ENCODE measurements at regions not wholly inside any gene's neighbourhood (a gene's known extent, or its start where the extent isn't known, plus 50 kb on each side); places are given as distances from the start of the nearest gene placed in this dataset.

GRCh38 chr5:39869396-39869795 lies 444.6 kb upstream of the DAB2 start:
- DNase-seq: no peak

DNA sequence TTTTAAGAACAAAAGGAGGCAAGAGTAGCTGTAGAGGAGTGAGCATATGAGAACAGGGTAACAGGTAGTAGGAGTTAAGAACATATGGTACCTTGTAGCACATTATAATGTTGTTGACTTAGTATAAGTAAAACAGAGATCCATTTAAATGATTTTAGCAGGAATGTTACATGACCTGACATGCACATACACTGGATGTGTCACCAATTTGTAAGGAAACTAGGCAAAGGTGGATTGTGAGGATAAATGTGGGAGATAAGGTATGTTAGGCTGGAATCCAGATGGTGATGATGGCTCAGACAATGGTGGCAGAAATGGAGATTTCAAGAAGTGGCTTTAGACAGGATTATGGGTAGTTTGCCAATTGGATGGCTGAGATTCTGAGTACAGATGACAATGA lies 443.1 kb upstream of the DAB2 start:
- no peak for DNase-seq

DNA sequence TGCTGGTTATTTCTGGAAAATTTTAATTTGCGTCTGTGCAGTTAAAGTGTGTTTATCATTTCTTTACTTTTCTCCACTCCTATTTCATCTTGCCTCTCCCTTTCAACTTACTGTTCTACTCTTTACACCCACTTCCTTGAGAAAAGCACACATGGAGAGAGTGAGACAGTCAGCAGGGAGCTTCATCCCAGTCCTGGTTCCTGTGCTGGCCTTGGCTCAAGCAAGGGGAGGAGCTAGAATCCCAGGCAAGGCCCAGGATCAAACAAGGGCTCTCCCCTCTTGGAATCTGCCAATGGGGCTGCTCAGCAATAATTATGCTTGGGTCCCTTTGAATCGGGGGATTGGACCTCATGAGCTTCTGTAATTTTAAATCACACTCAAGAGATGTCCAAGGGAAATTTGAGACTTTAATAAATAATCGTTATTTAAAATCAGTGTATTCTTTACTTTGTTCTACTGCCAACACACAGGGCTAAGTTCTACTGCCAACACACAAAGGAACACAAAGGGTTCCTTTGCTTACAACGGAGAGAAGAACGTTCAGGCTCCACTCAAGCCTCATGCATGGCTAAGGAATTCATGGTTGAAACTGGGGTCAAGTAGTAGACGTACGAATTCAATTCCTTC lies 439.3 kb upstream of the DAB2 start:
- DNase-seq: no peak

DNA sequence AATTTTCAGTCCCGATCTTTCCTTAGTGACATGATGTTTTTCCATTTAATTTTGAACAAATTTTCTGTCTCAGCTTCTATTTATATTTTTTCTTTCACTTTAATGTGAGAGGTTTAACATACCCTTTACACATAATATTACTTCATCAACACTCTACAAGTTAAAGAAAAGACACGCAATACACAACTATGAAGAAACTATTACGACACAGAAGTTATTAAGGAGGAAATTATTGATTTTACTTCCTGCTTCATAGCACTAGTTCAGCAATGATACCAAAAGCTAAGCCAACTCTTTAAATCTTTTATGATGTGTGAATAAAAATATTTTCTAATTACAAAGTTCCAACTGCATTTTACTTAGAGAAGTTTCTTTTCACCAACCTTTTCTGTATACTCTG lies 432.3 kb upstream of the DAB2 start:
- DNase-seq: no peak

GRCh38 chr5:39854771-39855410 lies 430.1 kb upstream of the DAB2 start:
- no peak for DNase-seq

DNA sequence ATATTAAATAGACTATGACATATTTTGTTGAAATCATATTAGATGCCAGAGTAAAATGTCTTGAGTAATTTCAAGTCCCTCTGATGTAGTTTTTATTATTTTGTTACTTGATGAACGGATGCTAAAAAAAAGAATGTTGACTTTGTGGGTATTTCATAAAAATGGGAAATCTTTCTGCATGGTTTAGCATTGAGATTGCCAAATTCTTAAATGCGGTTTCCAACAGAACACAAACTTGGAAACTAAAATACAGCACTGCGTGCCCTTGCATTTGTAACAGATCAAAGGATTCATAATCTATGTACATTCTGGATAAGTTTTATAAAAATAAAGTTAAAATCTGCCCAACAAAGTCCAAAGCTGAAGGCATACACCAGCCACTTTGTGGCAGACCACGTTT lies 425.5 kb upstream of the DAB2 start:
- DNase-seq: no peak

DNA sequence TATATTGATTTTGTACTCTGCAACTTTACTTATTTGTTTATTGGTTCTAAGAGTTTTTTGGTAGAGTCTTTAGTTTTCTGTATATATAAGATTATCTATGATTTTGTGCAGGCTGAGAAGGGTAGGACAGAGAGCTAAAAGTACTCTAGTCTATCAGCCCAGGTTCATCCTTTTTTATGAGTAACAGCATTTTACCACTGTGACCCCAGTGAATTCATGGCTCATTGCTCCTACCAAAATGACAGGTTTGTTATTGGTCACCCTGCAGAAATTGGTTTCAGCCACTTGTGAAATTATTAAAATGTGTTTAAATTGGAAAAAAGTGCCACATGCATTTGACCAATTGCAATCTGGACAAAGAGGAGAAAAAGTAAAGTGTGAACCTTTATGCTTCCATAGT lies 421.4 kb upstream of the DAB2 start:
- DNase-seq: no peak

DNA sequence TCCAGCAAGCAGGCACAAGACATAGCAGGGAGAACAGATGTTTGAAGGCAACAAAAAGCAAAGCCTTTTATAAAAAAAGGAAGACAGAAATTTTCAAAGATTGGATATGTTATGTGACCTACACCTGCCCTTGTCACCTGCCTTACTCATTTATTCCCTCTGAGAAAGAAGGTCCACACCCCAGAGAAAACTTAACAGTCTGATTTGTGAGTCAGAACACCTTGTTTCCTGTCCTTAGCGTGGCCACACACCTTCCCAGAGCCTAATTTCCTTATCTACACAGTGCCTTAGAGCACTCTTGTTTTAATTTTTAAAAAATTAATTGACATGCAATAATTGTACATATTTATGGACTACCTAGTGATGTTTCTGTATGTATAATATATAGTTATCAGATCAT lies 419.0 kb upstream of the DAB2 start:
- DNase-seq: no peak

DNA sequence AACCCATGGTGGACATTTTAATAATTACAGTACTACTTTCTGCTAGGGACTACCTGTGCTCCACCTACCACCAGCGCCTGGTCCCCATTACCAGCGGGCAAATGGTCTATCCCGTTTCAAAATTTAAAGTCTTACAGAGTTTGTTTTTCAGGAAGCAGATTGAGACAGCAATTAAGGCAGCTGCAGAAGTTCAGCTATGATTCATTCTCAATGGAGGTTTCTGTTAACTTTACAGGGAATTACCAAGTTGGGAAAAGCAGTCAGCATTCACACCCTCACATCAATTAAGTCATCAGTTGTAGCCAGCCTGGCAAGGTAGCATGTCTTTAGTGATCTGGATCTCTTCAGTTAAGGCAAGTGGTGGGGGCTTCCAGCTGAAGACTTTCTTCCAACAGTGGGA lies 410.6 kb upstream of the DAB2 start:
- DNase-seq: no peak

GRCh38 chr5:39829441-39829840 lies 404.7 kb upstream of the DAB2 start:
- no peak for DNase-seq

GRCh38 chr5:39826051-39826450 lies 401.3 kb upstream of the DAB2 start:
- no peak for DNase-seq

DNA sequence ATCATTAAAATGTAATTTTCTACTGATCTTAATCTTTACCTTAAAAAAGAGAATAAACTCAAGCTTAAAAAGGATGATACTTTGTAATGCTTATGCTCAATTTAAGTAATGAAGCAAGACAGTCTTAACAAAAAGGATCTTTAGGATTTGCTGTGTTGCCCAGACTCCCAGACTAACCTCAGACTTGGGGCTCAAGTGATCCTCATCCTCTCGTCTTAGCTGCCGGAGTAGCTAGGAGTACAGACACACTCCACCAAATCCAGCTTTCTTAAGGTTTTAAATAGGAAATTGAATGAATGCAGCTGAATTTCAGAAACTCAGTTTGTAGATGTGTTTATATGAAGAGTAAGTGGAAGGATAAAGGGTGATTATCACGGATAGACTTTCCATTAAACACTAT lies 400.5 kb upstream of the DAB2 start:
- DNase-seq: no peak

- DNase-seq: no peak
These were observed 397.2 kb upstream of the DAB2 start for GRCh38 chr5:39822020-39822419.

DNA sequence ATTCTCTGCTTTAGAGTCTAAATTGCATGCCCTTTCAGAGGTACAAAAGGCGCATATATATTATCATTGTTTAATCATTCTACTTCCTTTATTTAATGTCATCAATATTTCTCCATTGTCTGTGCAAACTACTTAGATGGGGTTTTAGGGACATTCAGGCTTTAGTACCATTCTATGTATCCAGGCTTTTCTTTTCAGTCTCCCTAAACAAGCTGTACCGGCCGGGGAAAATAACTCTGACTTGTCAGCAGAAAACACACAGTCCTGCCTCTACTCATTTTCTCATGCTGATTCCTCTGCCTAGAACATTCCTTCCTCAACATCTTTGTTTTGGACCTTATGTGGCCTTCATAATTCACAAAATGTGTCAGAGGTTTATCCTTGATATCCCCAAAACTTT lies 392.1 kb upstream of the DAB2 start:
- no peak for DNase-seq

GRCh38 chr5:39816156-39816845 lies 391.5 kb upstream of the DAB2 start:
- no peak for DNase-seq

DNA sequence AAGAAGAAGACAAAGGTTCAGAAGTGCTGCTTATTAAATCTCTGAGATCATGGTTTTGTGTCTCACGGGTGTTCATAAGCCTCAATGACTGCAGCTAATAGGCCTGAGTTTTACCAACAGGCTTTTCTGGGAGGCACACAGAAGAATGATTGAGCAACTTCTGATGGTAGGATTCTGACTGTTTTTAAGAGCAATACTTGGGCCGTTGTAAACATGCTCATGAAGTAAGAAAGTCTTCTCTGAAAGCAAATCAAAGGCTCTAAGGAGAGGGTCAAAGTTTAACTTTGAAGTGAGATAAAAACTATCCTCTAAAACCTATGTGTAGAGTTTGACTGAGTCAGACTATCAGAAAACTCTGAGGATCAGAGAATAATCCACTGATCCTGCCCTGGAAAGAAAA lies 390.9 kb upstream of the DAB2 start:
- DNase-seq: no peak

- DNase-seq: no peak
These were observed 386.6 kb upstream of the DAB2 start for GRCh38 chr5:39811381-39811780.

DNA sequence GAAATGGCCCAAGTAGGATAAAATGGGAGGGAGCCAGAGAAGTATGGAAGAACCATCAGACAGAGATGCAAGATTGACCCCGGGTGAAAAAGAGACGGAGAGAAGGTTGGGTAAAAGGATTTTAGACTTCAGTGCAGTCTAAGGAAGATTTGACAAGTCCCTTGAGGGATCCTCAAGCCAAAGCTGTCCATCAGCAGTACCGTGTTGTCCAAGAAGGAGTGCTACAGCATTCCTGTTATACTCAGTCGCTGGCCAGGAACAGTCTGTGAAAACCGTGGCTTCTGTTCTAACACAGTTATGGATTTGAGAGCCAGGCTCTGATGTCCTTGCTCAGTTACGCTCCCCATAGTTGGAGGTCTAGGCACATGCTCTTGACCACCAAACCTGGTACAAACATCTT lies 383.9 kb upstream of the DAB2 start:
- no peak for DNase-seq

DNA sequence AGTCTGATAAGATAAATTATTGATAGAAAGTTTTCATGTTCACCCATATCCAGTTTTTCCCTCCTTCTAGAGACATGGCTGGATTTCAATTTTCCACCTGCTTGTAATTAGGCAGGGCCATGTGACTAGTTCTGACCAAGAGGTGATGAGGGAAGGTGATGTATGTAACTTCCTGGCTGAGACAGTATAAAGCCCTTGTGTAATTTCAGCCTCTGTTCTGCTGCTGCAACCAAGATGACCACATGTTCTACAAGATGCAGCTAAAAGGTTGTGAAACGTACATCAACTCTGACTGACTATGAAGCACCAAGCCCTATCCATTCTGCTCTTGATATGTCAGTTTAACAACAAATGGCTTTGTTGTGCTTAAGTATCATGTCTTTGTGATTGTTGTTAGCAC lies 376.5 kb upstream of the DAB2 start:
- DNase-seq: no peak

GRCh38 chr5:39800042-39800601 lies 375.3 kb upstream of the DAB2 start:
- no peak for DNase-seq

- DNase-seq: no peak
These were observed 374.5 kb upstream of the DAB2 start for GRCh38 chr5:39799242-39799641.

GRCh38 chr5:39794513-39795210 lies 369.9 kb upstream of the DAB2 start:
- DNase-seq: peak; percentile 56

- no peak for DNase-seq
These were observed 360.6 kb upstream of the DAB2 start for GRCh38 chr5:39785410-39785809.

Measured in right hindlimb (tissue), 1 donor.